ENCODE measurements at regions not wholly inside any gene's neighbourhood (a gene's known extent, or its start where the extent isn't known, plus 50 kb on each side); places are given as distances from the start of the nearest gene placed in this dataset.

- DNase-seq: no peak
These were observed 582.6 kb upstream of the CDH5 start for GRCh38 chr16:65783709-65784474.

- peak; percentile 86 for DNase-seq
These were observed 583.6 kb upstream of the CDH5 start for GRCh38 chr16:65782611-65783600.

GRCh38 chr16:65781855-65782254, 584.6 kb upstream of the CDH5 start:
- no peak for DNase-seq

- no peak for DNase-seq
These were observed 585.1 kb upstream of the CDH5 start for GRCh38 chr16:65781363-65781762.

GRCh38 chr16:65779201-65779600, 587.3 kb upstream of the CDH5 start:
- DNase-seq: no peak

- DNase-seq: no peak
These were observed 589.8 kb upstream of the CDH5 start for GRCh38 chr16:65776639-65777183.

- DNase-seq: no peak
These were observed 590.7 kb upstream of the CDH5 start for GRCh38 chr16:65775829-65776228.

GRCh38 chr16:65774350-65774749, 592.1 kb upstream of the CDH5 start:
- DNase-seq: no peak

GRCh38 chr16:65773301-65773874, 593.1 kb upstream of the CDH5 start:
- DNase-seq: no peak

- DNase-seq: no peak
These were observed 594.3 kb upstream of the CDH5 start for GRCh38 chr16:65772134-65772732.

- DNase-seq: no peak
These were observed 594.8 kb upstream of the CDH5 start for GRCh38 chr16:65771707-65772106.

- no peak for DNase-seq
These were observed 595.7 kb upstream of the CDH5 start for GRCh38 chr16:65770752-65771151.

GRCh38 chr16:65769776-65770438, 596.6 kb upstream of the CDH5 start:
- DNase-seq: peak; percentile 36

- no peak for DNase-seq
These were observed 597.4 kb upstream of the CDH5 start for GRCh38 chr16:65769055-65769465.

- no peak for DNase-seq
These were observed 599.4 kb upstream of the CDH5 start for GRCh38 chr16:65767125-65767524.

- no peak for DNase-seq
These were observed 602.7 kb upstream of the CDH5 start for GRCh38 chr16:65763640-65764305.

GRCh38 chr16:65760874-65761273, 605.6 kb upstream of the CDH5 start:
- DNase-seq: no peak

GRCh38 chr16:65758620-65759019, 607.9 kb upstream of the CDH5 start:
- DNase-seq: no peak

- no peak for DNase-seq
These were observed 609.4 kb upstream of the CDH5 start for GRCh38 chr16:65757064-65757463.

- no peak for DNase-seq
These were observed 610.3 kb upstream of the CDH5 start for GRCh38 chr16:65756163-65756562.

GRCh38 chr16:65754820-65755691, 611.4 kb upstream of the CDH5 start:
- peak; percentile 6 for DNase-seq

Measured in EL (cell line).